Liver (tissue), 7 donors: ENCODE measurements at regions not wholly inside any gene's neighbourhood (a gene's known extent, or its start where the extent isn't known, plus 50 kb on each side); places are given as distances from the start of the nearest gene placed in this dataset.

ENCODE experiments used
- DNase-seq: peaks from one replicate; pipeline ENCODE4 v3.0.0-alpha.2; 2017; ENCODE audit warnings: low spot score
- H3K27ac ChIP-seq, 2 donors: one replicate each; pipeline ENCODE4 v1.7.0; 2013; ENCODE audit warnings: inconsistent platforms in 2 of 2, low read length in 2 of 2, control low read depth in 1 of 2, low read depth in 1 of 2, mild to moderate bottlenecking in 1 of 2
- H3K27me3 ChIP-seq, 4 donors: one replicate each; pipeline versions ENCODE4 v1.6.1 to v1.7.0; 2013; ENCODE audit warnings: low read length in 3 of 4, inconsistent platforms in 1 of 4, mild to moderate bottlenecking in 1 of 4, moderate library complexity in 1 of 4; ENCODE audit not compliant: control insufficient read depth in 4 of 4, insufficient read depth in 4 of 4
- H3K36me3 ChIP-seq, 4 donors: one replicate each; pipeline versions ENCODE4 v1.6.1 to v1.7.0; 2013; ENCODE audit warnings: low read length in 3 of 4, mild to moderate bottlenecking in 3 of 4, low read depth in 1 of 4, moderate library complexity in 1 of 4; ENCODE audit not compliant: control insufficient read depth in 4 of 4, insufficient read depth in 3 of 4
- H3K4me1 ChIP-seq, 4 donors: one replicate each; pipeline versions ENCODE4 v1.6.1 to v1.7.0; 2013; ENCODE audit warnings: low read length in 3 of 4, mild to moderate bottlenecking in 3 of 4, moderate library complexity in 1 of 4; ENCODE audit not compliant: control insufficient read depth in 4 of 4, insufficient read depth in 4 of 4
- H3K4me3 ChIP-seq, 3 donors: one replicate each; pipeline versions ENCODE4 v1.6.1 to v1.7.0; 2013; ENCODE audit warnings: low read length in 3 of 3, control low read depth in 1 of 3, low read depth in 1 of 3, mild to moderate bottlenecking in 1 of 3
- H3K9ac ChIP-seq, 2 donors: one replicate each; pipeline ENCODE4 v1.7.0; 2013; ENCODE audit warnings: low read length in 2 of 2, mild to moderate bottlenecking in 2 of 2, moderate library complexity in 2 of 2, control low read depth in 1 of 2, low read depth in 1 of 2
- H3K9me3 ChIP-seq, 4 donors: one replicate each; pipeline versions ENCODE4 v1.6.1 to v1.7.0; 2013; ENCODE audit warnings: low read length in 3 of 4; ENCODE audit not compliant: control insufficient read depth in 4 of 4
- ATF3 ChIP-seq: IDR thresholded peaks from 2 replicates; pipeline ENCODE4 v1.6.1; 2016; ENCODE audit warnings: antibody characterized with exemption
- EGR1 ChIP-seq, 2 donors: IDR thresholded peaks; 2 replicates each; pipeline ENCODE4 v1.6.1; 2016 to 2018; ENCODE audit warnings: antibody characterized with exemption in 2 of 2, low read depth in 2 of 2
- FOXA1 ChIP-seq: IDR thresholded peaks from 2 replicates; pipeline ENCODE4 v1.6.1; 2016; ENCODE audit warnings: antibody characterized with exemption
- GABPA ChIP-seq, 2 donors: IDR thresholded peaks in 1 of 2; conservative IDR thresholded peaks in 1 of 2; 2 replicates each; pipeline ENCODE4 v1.6.1; 2016; ENCODE audit warnings: antibody characterized with exemption in 2 of 2, mild to moderate bottlenecking in 1 of 2, moderate library complexity in 1 of 2
- HNF4A ChIP-seq, 2 donors: conservative IDR thresholded peaks; 2 replicates each; pipeline ENCODE4 v1.6.1; 2016; ENCODE audit warnings: antibody characterized with exemption in 2 of 2, mild to moderate bottlenecking in 2 of 2
- HNF4G ChIP-seq: IDR thresholded peaks from 2 replicates; pipeline ENCODE4 v1.6.1; 2016; ENCODE audit warnings: antibody characterized with exemption
- JUND ChIP-seq, 2 donors: IDR thresholded peaks; 2 replicates each; pipeline ENCODE4 v1.6.1; 2016; ENCODE audit warnings: antibody characterized with exemption in 2 of 2
- MAX ChIP-seq: IDR thresholded peaks from 2 replicates; pipeline ENCODE4 v1.6.1; 2016; ENCODE audit warnings: antibody characterized with exemption
- NR2F2 ChIP-seq: IDR thresholded peaks from 2 replicates; pipeline ENCODE4 v1.6.1; 2016; ENCODE audit warnings: antibody characterized with exemption
- RXRA ChIP-seq, 2 donors: IDR thresholded peaks; 2 replicates each; pipeline ENCODE4 v1.6.1; 2017 to 2018; ENCODE audit warnings: antibody characterized with exemption in 2 of 2, mild to moderate bottlenecking in 1 of 2
- SP1 ChIP-seq: IDR thresholded peaks from 2 replicates; pipeline ENCODE4 v1.6.1; 2018; ENCODE audit warnings: antibody characterized with exemption, mild to moderate bottlenecking
- TAF1 ChIP-seq: conservative IDR thresholded peaks from 2 replicates; pipeline ENCODE4 v1.6.1; 2016; ENCODE audit warnings: antibody characterized with exemption, mild to moderate bottlenecking
- YY1 ChIP-seq: IDR thresholded peaks from 2 replicates; pipeline ENCODE4 v1.6.1; 2016; ENCODE audit warnings: antibody characterized with exemption, mild to moderate bottlenecking
- WGBS: extraction: QIAGEN DNeasy Blood & Tissue Kit; methylation state at CpG from one replicate; pipeline ENCODE4 v1.1.7; 2013; 5-methylcytosine and 5-hydroxymethylcytosine counted together
- TF ChIP-seq, protein P1 (sequence below): IDR thresholded peaks from 2 replicates; pipeline ENCODE4 v1.6.1; 2016; ENCODE audit warnings: antibody characterized with exemption
- TF ChIP-seq, protein P2 (sequence below): IDR thresholded peaks from 2 replicates; pipeline ENCODE4 v1.6.1; 2016; ENCODE audit warnings: antibody characterized with exemption, mild to moderate bottlenecking
- donor health status: healthy.
- donor health status: healthy.
- donor health status: healthy.
- donor health status: healthy.

DNA sequence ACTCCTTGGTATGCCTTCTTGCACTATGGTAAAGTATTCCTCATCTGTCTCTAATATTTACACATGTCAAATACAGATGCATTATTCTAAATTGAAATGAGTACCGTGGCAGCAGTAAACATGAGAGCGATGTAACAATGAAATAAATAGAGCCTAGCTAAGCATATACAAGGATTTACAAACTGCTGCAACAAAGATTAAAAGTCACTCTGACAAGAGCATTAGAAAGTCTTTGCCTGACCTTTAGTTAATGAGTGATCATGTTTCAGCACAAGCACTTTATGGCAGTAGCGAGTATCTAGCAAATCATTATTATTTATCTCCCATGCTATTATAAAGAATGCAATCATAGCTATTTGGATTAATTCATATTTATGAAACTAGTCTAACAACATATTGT lies 547.0 kb upstream of the NDST4 start:
- Histone ChIP-seq H3K9ac (no peak overlapping the region), H3K4me1 (no peaks in the 10 kb centered on the region), H3K9me3 (no peaks in the 10 kb centered on the region), H3K27ac (no peak overlapping the region), H3K36me3 (no peaks in the 10 kb centered on the region), H3K27me3 (no peaks in the 10 kb centered on the region), H3K4me3 (no peak overlapping the region)
- no peak for TF ChIP-seq TAF1
- WGBS: 34% methylated on average over 3 of the region's 3 CpGs
- DNase-seq: no peak

GRCh38 chr4:115657991-115658650 lies 544.7 kb upstream of the NDST4 start:
- Histone ChIP-seq H3K36me3 (no peaks in the 10 kb centered on the region), H3K9me3 (no peaks in the 10 kb centered on the region), H3K27me3 (no peaks in the 10 kb centered on the region), H3K27ac (no peak overlapping the region), H3K4me3 (no peak overlapping the region), H3K9ac (no peak overlapping the region), H3K4me1 (no peaks in the 10 kb centered on the region)
- TF ChIP-seq TAF1 (no peak), EGR1 (IDR thresholded peaks at IDR 0.05; ENCODE audit: low read depth in 2 of 2) (no peak), GABPA (IDR thresholded peaks at IDR 0.05 in 1 of 2, conservative IDR thresholded peaks at IDR 0.05 in 1 of 2) (no peak), MAX (no peak), YY1 (no peak), FOXA1 (no peak), SP1 (no peak), RXRA (IDR thresholded peaks at IDR 0.05) (no peak), NR2F2 (no peak)
- TF ChIP-seq, protein P1, sequence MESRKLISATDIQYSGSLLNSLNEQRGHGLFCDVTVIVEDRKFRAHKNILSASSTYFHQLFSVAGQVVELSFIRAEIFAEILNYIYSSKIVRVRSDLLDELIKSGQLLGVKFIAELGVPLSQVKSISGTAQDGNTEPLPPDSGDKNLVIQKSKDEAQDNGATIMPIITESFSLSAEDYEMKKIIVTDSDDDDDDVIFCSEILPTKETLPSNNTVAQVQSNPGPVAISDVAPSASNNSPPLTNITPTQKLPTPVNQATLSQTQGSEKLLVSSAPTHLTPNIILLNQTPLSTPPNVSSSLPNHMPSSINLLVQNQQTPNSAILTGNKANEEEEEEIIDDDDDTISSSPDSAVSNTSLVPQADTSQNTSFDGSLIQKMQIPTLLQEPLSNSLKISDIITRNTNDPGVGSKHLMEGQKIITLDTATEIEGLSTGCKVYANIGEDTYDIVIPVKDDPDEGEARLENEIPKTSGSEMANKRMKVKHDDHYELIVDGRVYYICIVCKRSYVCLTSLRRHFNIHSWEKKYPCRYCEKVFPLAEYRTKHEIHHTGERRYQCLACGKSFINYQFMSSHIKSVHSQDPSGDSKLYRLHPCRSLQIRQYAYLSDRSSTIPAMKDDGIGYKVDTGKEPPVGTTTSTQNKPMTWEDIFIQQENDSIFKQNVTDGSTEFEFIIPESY: no peak
- TF ChIP-seq, protein P2, sequence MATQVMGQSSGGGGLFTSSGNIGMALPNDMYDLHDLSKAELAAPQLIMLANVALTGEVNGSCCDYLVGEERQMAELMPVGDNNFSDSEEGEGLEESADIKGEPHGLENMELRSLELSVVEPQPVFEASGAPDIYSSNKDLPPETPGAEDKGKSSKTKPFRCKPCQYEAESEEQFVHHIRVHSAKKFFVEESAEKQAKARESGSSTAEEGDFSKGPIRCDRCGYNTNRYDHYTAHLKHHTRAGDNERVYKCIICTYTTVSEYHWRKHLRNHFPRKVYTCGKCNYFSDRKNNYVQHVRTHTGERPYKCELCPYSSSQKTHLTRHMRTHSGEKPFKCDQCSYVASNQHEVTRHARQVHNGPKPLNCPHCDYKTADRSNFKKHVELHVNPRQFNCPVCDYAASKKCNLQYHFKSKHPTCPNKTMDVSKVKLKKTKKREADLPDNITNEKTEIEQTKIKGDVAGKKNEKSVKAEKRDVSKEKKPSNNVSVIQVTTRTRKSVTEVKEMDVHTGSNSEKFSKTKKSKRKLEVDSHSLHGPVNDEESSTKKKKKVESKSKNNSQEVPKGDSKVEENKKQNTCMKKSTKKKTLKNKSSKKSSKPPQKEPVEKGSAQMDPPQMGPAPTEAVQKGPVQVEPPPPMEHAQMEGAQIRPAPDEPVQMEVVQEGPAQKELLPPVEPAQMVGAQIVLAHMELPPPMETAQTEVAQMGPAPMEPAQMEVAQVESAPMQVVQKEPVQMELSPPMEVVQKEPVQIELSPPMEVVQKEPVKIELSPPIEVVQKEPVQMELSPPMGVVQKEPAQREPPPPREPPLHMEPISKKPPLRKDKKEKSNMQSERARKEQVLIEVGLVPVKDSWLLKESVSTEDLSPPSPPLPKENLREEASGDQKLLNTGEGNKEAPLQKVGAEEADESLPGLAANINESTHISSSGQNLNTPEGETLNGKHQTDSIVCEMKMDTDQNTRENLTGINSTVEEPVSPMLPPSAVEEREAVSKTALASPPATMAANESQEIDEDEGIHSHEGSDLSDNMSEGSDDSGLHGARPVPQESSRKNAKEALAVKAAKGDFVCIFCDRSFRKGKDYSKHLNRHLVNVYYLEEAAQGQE: no peak
- DNase-seq: no peak
- 75% methylated on average over 4 of the region's 4 CpGs for WGBS

DNA sequence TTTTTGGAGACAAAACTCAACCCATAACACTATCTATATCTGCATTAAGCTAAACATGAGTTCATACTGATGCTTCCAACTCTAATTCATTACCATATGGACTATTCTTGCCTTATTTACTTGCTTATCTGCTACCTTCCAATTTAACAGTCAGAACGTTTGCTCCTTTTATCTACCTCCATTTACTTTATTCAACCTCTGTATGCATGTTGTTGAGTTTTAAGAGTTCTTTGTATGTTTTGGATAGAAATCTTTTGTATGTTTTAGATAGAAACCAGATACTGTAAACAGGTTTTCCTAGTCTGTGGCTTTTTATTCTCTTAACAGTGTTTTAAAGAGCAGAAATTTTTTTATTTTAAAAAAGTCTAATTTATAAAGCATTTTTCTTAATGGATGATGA lies 542.2 kb upstream of the NDST4 start:
- Histone ChIP-seq H3K9me3 (no peaks in the 10 kb centered on the region), H3K4me3 (no peak overlapping the region), H3K9ac (no peak overlapping the region), H3K27ac (no peak overlapping the region), H3K36me3 (no peaks in the 10 kb centered on the region), H3K4me1 (no peaks in the 10 kb centered on the region), H3K27me3 (no peaks in the 10 kb centered on the region)
- DNase-seq: no peak
- WGBS: 13% methylated on average over 1 of the region's 1 CpG
- TF ChIP-seq RXRA (IDR thresholded peaks at IDR 0.05): no peak
- no peak for TF ChIP-seq MAX
- TF ChIP-seq FOXA1: no peak
- TF ChIP-seq ATF3: no peak
- TF ChIP-seq NR2F2: no peak
- no peak for TF ChIP-seq HNF4A (conservative IDR thresholded peaks at IDR 0.05)
- no peak for TF ChIP-seq TAF1
- no peak for TF ChIP-seq JUND (IDR thresholded peaks at IDR 0.05)
- TF ChIP-seq, protein P2: no peak
- TF ChIP-seq, protein P1: no peak
- no peak for TF ChIP-seq YY1
- no peak for TF ChIP-seq EGR1 (IDR thresholded peaks at IDR 0.05; ENCODE audit: low read depth in 2 of 2)
- TF ChIP-seq HNF4G: no peak
